Stimulated activated CD4-positive, alpha-beta T cell treated with anti-CD3 and anti-CD28 coated beads, Interleukin-2, amount 100 ng/mL, for 24 hours (primary cell): ENCODE measurements at regions not wholly inside any gene's neighbourhood (a gene's known extent, or its start where the extent isn't known, plus 50 kb on each side); places are given as distances from the start of the nearest gene placed in this dataset.

Experiments used
- DNase-seq, 2 donors: peaks; one replicate each; pipeline ENCODE4 v3.0.0-alpha.2; 2020

GRCh38 chr14:48970943-48971342 is 615.2 kb downstream of the RPS29 start:
- no peak for DNase-seq

GRCh38 chr14:48967419-48967818 is 618.8 kb downstream of the RPS29 start:
- DNase-seq, result no peak

GRCh38 chr14:48963231-48963790 is 622.9 kb downstream of the RPS29 start:
- DNase-seq, result no peak

GRCh38 chr14:48957486-48957885 is 628.7 kb downstream of the RPS29 start:
- no peak for DNase-seq

GRCh38 chr14:48955857-48956256 is 630.3 kb downstream of the RPS29 start:
- DNase-seq, result no peak

GRCh38 chr14:48954446-48954845 is 631.7 kb downstream of the RPS29 start:
- DNase-seq, result no peak

- DNase-seq, result no peak
Observed at GRCh38 chr14:48944809-48945208, 641.4 kb downstream of the RPS29 start.

- no peak for DNase-seq
Observed at GRCh38 chr14:48943913-48944312, 642.3 kb downstream of the RPS29 start.

GRCh38 chr14:48937541-48938195 is 648.5 kb downstream of the RPS29 start:
- no peak for DNase-seq

- DNase-seq, result no peak
Observed at GRCh38 chr14:48936849-48937248, 649.3 kb downstream of the RPS29 start.

GRCh38 chr14:48936362-48936761 is 649.8 kb downstream of the RPS29 start:
- no peak for DNase-seq

- no peak for DNase-seq
Observed at GRCh38 chr14:48925184-48925583, 661.0 kb downstream of the RPS29 start.

- no peak for DNase-seq
Observed at GRCh38 chr14:48914921-48915320, 671.3 kb downstream of the RPS29 start.

- no peak for DNase-seq
Observed at GRCh38 chr14:48914382-48914781, 671.8 kb downstream of the RPS29 start.

- DNase-seq, result no peak
Observed at GRCh38 chr14:48900565-48900964, 685.6 kb downstream of the RPS29 start.

GRCh38 chr14:48890333-48890732 is 695.8 kb downstream of the RPS29 start:
- DNase-seq, result no peak

GRCh38 chr14:48876806-48877340 is 709.3 kb downstream of the RPS29 start:
- DNase-seq, result no peak

- DNase-seq, result no peak
Observed at GRCh38 chr14:48874711-48875110, 711.5 kb downstream of the RPS29 start.

- no peak for DNase-seq
Observed at GRCh38 chr14:48857366-48857765, 728.8 kb downstream of the RPS29 start.

GRCh38 chr14:48853159-48853558 is 733.0 kb downstream of the RPS29 start:
- DNase-seq, result no peak

- DNase-seq, result no peak
Observed at GRCh38 chr14:48849741-48850322, 736.3 kb downstream of the RPS29 start.

- DNase-seq, result no peak
Observed at GRCh38 chr14:48842785-48843184, 743.4 kb downstream of the RPS29 start.

- DNase-seq, result no peak
Observed at GRCh38 chr14:48826058-48826457, 760.1 kb downstream of the RPS29 start.

- DNase-seq, result no peak
Observed at GRCh38 chr14:48814562-48814961, 771.6 kb downstream of the RPS29 start.
